Activated naive CD8-positive, alpha-beta T cell treated with anti-CD3 and anti-CD28 coated beads, Interleukin-2, amount 50 U/mL, for 24 hours (primary cell): ENCODE measurements at regions not wholly inside any gene's neighbourhood (a gene's known extent, or its start where the extent isn't known, plus 50 kb on each side); places are given as distances from the start of the nearest gene placed in this dataset.
"Not testable (repeated sequence)": the region's sequence is repeated elsewhere in the genome, so short reads cannot be mapped to it uniquely, and the experiment has no call there.

ENCODE experiments used
- ATAC-seq: fragments of 150-1000 bp; cut with Tn5 transposase; one replicate; pipeline ENCODE4 v1.10.0; 2021
- DNase-seq: peaks from one replicate; pipeline ENCODE4 v3.0.0; 2021
- H3K27ac Mint-ChIP-seq: one replicate; pipeline ENCODE4 v1.8.0; 2021; ENCODE audit warnings: mild to moderate bottlenecking, mixed read lengths
- H3K27me3 Mint-ChIP-seq: one replicate; pipeline ENCODE4 v1.8.0; 2021; ENCODE audit warnings: mixed read lengths
- H3K36me3 Mint-ChIP-seq: one replicate; pipeline ENCODE4 v1.8.0; 2021; ENCODE audit warnings: low read depth, mixed read lengths
- H3K4me1 Mint-ChIP-seq: one replicate; pipeline ENCODE4 v1.8.0; 2021; ENCODE audit warnings: mixed read lengths
- H3K4me3 Mint-ChIP-seq: one replicate; pipeline ENCODE4 v1.8.0; 2021; ENCODE audit warnings: mild to moderate bottlenecking, moderate library complexity, mixed read lengths
- H3K9me3 Mint-ChIP-seq: one replicate; pipeline ENCODE4 v1.8.0; 2021; ENCODE audit warnings: mixed read lengths

DNA sequence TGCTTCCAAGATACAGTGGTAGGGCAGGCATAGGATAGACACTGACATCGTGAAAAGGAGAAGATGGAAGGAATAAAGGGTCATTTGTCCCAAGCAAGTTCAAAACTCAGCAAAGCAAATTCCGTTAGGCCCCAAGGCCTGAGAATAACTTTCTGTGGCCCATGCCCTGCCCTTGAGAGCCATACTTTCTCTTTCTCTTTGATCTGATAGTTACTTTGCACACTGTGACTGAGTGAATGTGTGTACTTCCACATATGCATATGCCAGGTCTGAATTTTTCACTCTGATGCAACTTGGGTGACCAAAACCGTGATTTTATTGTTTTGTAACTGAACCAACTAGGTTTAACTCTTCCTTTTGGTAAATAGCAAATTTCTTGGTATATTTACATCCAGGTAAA lies 371.5 kb downstream of the RAB38 start:
- Mint-ChIP-seq H3K27ac (no peak overlapping the region), H3K9me3 (peaks cover 4% of the 10 kb centered on the region), H3K4me1 (no peaks in the 10 kb centered on the region), H3K36me3 (no peaks in the 10 kb centered on the region), H3K27me3 (no peaks in the 10 kb centered on the region), H3K4me3 (no peak overlapping the region)
- DNase-seq (no peak), ATAC-seq (no peak)

DNA sequence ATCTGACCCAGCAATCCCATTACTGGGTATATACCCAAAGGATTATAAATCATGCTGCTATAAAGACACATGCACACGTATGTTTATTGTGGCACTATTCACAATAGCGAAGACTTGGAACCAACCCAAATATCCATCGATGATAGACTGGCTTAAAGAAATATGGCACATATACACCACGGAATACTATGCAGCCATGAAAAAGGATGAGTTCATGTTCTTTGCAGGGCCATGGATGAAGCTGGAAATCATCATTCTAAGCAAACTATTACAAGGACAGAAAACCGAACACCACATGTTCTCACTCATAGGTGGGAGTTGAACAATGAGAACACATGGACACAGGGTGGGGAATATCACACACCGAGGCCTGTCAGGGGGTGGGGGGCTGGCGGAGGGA lies 390.4 kb downstream of the RAB38 start:
- not testable (repeated sequence) for H3K36me3 Mint-ChIP-seq, H3K27me3 Mint-ChIP-seq, H3K9me3 Mint-ChIP-seq

GRCh38 chr11:87780068-87780413 lies 395.2 kb downstream of the RAB38 start:
- Mint-ChIP-seq H3K4me3 (no peak overlapping the region), H3K36me3 (no peaks in the 10 kb centered on the region), H3K9me3 (no peaks in the 10 kb centered on the region), H3K27ac (no peak overlapping the region), H3K27me3 (no peaks in the 10 kb centered on the region), H3K4me1 (no peaks in the 10 kb centered on the region)
- no peak for ATAC-seq
- no peak for DNase-seq

More for the DNA sequence above, 390.4 kb downstream of the RAB38 start:
- not testable (repeated sequence) for DNase-seq, H3K27ac Mint-ChIP-seq, H3K4me3 Mint-ChIP-seq, ATAC-seq, H3K4me1 Mint-ChIP-seq

- Mint-ChIP-seq H3K27ac (no peak overlapping the region), H3K9me3 (no peaks in the 10 kb centered on the region), H3K4me1 (no peaks in the 10 kb centered on the region), H3K4me3 (no peak overlapping the region), H3K27me3 (no peaks in the 10 kb centered on the region), H3K36me3 (no peaks in the 10 kb centered on the region)
- ATAC-seq, result no peak
- DNase-seq, result no peak
Observed at GRCh38 chr11:87779276-87780067, 395.8 kb downstream of the RAB38 start.

- H3K9me3 Mint-ChIP-seq, result no peaks in the 10 kb centered on the region
- no peak overlapping the region for H3K4me3 Mint-ChIP-seq
- H3K4me1 Mint-ChIP-seq, result no peaks in the 10 kb centered on the region
- ATAC-seq (no peak), DNase-seq (no peak)
- no peaks in the 10 kb centered on the region for H3K36me3 Mint-ChIP-seq
- H3K27ac Mint-ChIP-seq, result no peak overlapping the region
- no peaks in the 10 kb centered on the region for H3K27me3 Mint-ChIP-seq
Observed at GRCh38 chr11:87778357-87778756, 396.9 kb downstream of the RAB38 start.

- no peaks in the 10 kb centered on the region for H3K36me3 Mint-ChIP-seq
- H3K27ac Mint-ChIP-seq, result no peak overlapping the region
- no peak overlapping the region for H3K4me3 Mint-ChIP-seq
- DNase-seq (no peak), ATAC-seq (no peak)
- H3K27me3 Mint-ChIP-seq, result no peaks in the 10 kb centered on the region
- H3K9me3 Mint-ChIP-seq, result no peaks in the 10 kb centered on the region
- no peaks in the 10 kb centered on the region for H3K4me1 Mint-ChIP-seq
Observed at GRCh38 chr11:87775036-87775435, 400.2 kb downstream of the RAB38 start.

DNA sequence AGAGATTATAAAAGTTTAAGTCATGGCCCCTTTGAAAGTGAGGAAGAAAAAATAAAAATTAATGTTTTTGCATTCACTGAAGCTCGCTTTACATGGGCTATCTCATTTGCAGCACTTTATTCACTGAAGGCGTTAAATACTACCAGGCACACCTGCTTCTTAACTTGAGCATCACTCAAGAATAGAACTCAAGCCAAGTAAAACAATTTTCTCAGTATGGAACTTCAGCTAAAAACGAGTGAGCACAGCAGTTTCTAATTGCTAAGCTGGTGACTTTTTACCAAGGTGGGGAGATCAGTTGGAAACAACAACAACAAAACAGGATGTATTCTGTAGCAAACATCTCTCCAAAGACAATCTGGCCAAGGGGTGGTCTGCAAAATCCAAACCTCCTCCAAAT lies 405.6 kb downstream of the RAB38 start:
- H3K27me3 Mint-ChIP-seq, result no peaks in the 10 kb centered on the region
- H3K4me1 Mint-ChIP-seq, result no peaks in the 10 kb centered on the region
- H3K4me3 Mint-ChIP-seq, result no peak overlapping the region
- no peaks in the 10 kb centered on the region for H3K9me3 Mint-ChIP-seq
- ATAC-seq (no peak), DNase-seq (no peak)
- no peaks in the 10 kb centered on the region for H3K36me3 Mint-ChIP-seq
- H3K27ac Mint-ChIP-seq, result no peak overlapping the region

- Mint-ChIP-seq H3K4me1 (no peaks in the 10 kb centered on the region), H3K9me3 (no peaks in the 10 kb centered on the region), H3K4me3 (no peak overlapping the region), H3K27me3 (no peaks in the 10 kb centered on the region), H3K27ac (no peak overlapping the region), H3K36me3 (no peaks in the 10 kb centered on the region)
- no peak for DNase-seq
- no peak for ATAC-seq
Observed at GRCh38 chr11:87767615-87768014, 407.6 kb downstream of the RAB38 start.

- H3K4me3 Mint-ChIP-seq, ATAC-seq, H3K27me3 Mint-ChIP-seq, H3K27ac Mint-ChIP-seq, H3K4me1 Mint-ChIP-seq, DNase-seq, H3K36me3 Mint-ChIP-seq: not testable (repeated sequence)
- peaks cover 16% of the 10 kb centered on the region for H3K9me3 Mint-ChIP-seq
Observed at GRCh38 chr11:87764075-87764474, 411.2 kb downstream of the RAB38 start.

DNA sequence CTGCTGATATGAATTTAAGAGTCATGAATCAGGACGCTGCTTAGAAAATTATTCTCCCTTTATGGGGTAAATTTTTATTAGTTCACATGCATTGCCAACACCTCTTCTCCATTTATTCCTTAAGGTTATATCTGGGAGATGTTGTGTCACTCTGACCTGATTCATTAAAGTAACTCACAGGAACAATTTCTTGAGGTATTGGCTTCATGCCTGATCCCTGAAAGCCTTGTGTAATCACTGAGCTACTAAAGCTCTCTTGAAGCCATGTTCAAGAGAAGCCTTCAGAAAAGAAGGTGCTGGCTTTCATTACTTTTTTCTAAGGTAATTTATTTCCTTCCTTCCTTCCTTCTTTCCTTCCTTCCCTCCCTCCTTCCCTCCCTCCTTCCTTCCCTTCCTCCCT lies 420.6 kb downstream of the RAB38 start:
- Mint-ChIP-seq H3K27ac (no peak overlapping the region), H3K9me3 (peaks cover 4% of the 10 kb centered on the region), H3K27me3 (no peaks in the 10 kb centered on the region), H3K4me3 (no peak overlapping the region), H3K4me1 (no peaks in the 10 kb centered on the region), H3K36me3 (no peaks in the 10 kb centered on the region)
- DNase-seq (no peak), ATAC-seq (no peak)

GRCh38 chr11:87753143-87753542 lies 422.1 kb downstream of the RAB38 start:
- no peaks in the 10 kb centered on the region for H3K36me3 Mint-ChIP-seq

GRCh38 chr11:87743007-87743406 lies 432.2 kb downstream of the RAB38 start:
- H3K9me3 Mint-ChIP-seq, result no peaks in the 10 kb centered on the region
- H3K27me3 Mint-ChIP-seq, result no peaks in the 10 kb centered on the region
- ATAC-seq (no peak), DNase-seq (no peak)
- H3K27ac Mint-ChIP-seq, result no peak overlapping the region
- no peak overlapping the region for H3K4me3 Mint-ChIP-seq
- no peaks in the 10 kb centered on the region for H3K36me3 Mint-ChIP-seq
- H3K4me1 Mint-ChIP-seq, result no peaks in the 10 kb centered on the region

More at GRCh38 chr11:87753143-87753542, 422.1 kb downstream of the RAB38 start:
- no peaks in the 10 kb centered on the region for H3K4me1 Mint-ChIP-seq
- H3K9me3 Mint-ChIP-seq, result peaks cover 4% of the 10 kb centered on the region
- no peak for DNase-seq
- no peak overlapping the region for H3K27ac Mint-ChIP-seq
- H3K4me3 Mint-ChIP-seq, result no peak overlapping the region
- no peaks in the 10 kb centered on the region for H3K27me3 Mint-ChIP-seq
- ATAC-seq, result no peak

GRCh38 chr11:87740968-87741367 lies 434.3 kb downstream of the RAB38 start:
- H3K36me3 Mint-ChIP-seq, result no peaks in the 10 kb centered on the region
- no peaks in the 10 kb centered on the region for H3K27me3 Mint-ChIP-seq
- H3K4me3 Mint-ChIP-seq, result no peak overlapping the region
- no peaks in the 10 kb centered on the region for H3K9me3 Mint-ChIP-seq
- no peak overlapping the region for H3K27ac Mint-ChIP-seq
- ATAC-seq (no peak), DNase-seq (no peak)
- no peaks in the 10 kb centered on the region for H3K4me1 Mint-ChIP-seq

DNA sequence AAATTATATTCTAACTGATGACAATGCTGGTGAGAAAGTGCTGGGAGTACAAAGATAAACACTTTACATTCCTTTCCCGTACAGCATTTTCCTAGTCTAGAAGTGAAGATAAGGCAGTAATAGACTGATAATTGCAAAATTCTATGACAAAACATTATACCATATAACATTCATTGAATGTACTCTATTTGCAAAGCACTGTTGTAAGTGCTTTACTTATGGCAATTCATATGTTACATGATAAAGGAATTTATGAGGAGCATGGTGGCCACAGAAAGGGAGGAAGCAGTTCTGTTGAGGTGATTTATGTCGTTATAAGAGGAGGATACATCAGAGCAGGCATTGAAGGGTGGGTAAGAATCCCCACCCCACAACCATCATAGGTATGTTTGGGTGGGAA lies 434.8 kb downstream of the RAB38 start:
- Mint-ChIP-seq H3K27me3 (no peaks in the 10 kb centered on the region), H3K4me1 (no peaks in the 10 kb centered on the region), H3K36me3 (no peaks in the 10 kb centered on the region), H3K4me3 (no peak overlapping the region), H3K27ac (no peak overlapping the region), H3K9me3 (no peaks in the 10 kb centered on the region)
- ATAC-seq, result no peak
- no peak for DNase-seq

- no peaks in the 10 kb centered on the region for H3K27me3 Mint-ChIP-seq
- no peaks in the 10 kb centered on the region for H3K9me3 Mint-ChIP-seq
- ATAC-seq (no peak), DNase-seq (no peak)
- no peaks in the 10 kb centered on the region for H3K4me1 Mint-ChIP-seq
- H3K4me3 Mint-ChIP-seq, result no peak overlapping the region
- no peak overlapping the region for H3K27ac Mint-ChIP-seq
- no peaks in the 10 kb centered on the region for H3K36me3 Mint-ChIP-seq
Observed at GRCh38 chr11:87739766-87740165, 435.5 kb downstream of the RAB38 start.

- H3K36me3 Mint-ChIP-seq, result no peaks in the 10 kb centered on the region
- H3K4me3 Mint-ChIP-seq, result no peak overlapping the region
- no peaks in the 10 kb centered on the region for H3K9me3 Mint-ChIP-seq
- H3K27ac Mint-ChIP-seq, result no peak overlapping the region
- DNase-seq (no peak), ATAC-seq (no peak)
- H3K4me1 Mint-ChIP-seq, result no peaks in the 10 kb centered on the region
- no peaks in the 10 kb centered on the region for H3K27me3 Mint-ChIP-seq
Observed at GRCh38 chr11:87739261-87739660, 436.0 kb downstream of the RAB38 start.
